IMR-90 (cell line): ENCODE measurements at regions not wholly inside any gene's neighbourhood (a gene's known extent, or its start where the extent isn't known, plus 50 kb on each side); places are given as distances from the start of the nearest gene placed in this dataset.

Experiments
- ATAC-seq: fragments of 200-7000 bp; cut with Tn5 transposase; 2 replicates; pipeline ENCODE4 v1.9.1; 2020; ENCODE audit warnings: low read depth, mild to moderate bottlenecking, moderate library complexity
- BruUV-seq: library from RNA; stranded (reverse); fragments of 400-500 nt; replicated peaks from 2 replicates; lab custom pipeline; 2021; lab: Mats Ljungman, UMichigan
- CTCF ChIA-PET: fragments of 300-600 bp; formaldehyde crosslinking; extraction: SDS; loops from one replicate; lab custom pipeline; 2021; ENCODE audit warnings: antibody characterized with exemption; lab: Yijun Ruan, JAX
- POLR2A ChIA-PET: fragments of 300-600 bp; sonication (Branson Sonifier 250); formaldehyde crosslinking; loops from one replicate; lab custom pipeline; 2022; ENCODE audit warnings: antibody characterized with exemption; ENCODE audit not compliant: unreplicated experiment; lab: Charles Lee
- DNase-seq: peaks from one replicate; pipeline ENCODE4 v3.0.0; 2013
- H2AFZ ChIP-seq: replicated peaks from 2 replicates; pipeline ENCODE3; 2013; ENCODE audit warnings: low read length, mild to moderate bottlenecking; ENCODE audit not compliant: poor library complexity
- H2AK5ac ChIP-seq: 2 replicates; pipeline ENCODE4 v1.6.1; 2013; ENCODE audit warnings: low read depth, low read length, inconsistent platforms
- H2AK9ac ChIP-seq: replicated peaks from 2 replicates; pipeline ENCODE3; 2013; ENCODE audit warnings: mild to moderate bottlenecking, low read depth, low read length, moderate library complexity; ENCODE audit not compliant: poor library complexity
- H2BK120ac ChIP-seq: 2 replicates; pipeline ENCODE4 v1.6.1; 2013; ENCODE audit warnings: low read depth, low read length, inconsistent platforms
- H2BK15ac ChIP-seq: 3 replicates; pipeline ENCODE4 v1.6.1; 2013; ENCODE audit warnings: low read depth, low read length, inconsistent platforms
- H2BK20ac ChIP-seq: 2 replicates; pipeline ENCODE4 v1.6.1; 2013; ENCODE audit warnings: low read depth, mild to moderate bottlenecking, inconsistent platforms, low read length, moderate library complexity
- H2BK5ac ChIP-seq: 2 replicates; pipeline ENCODE4 v1.6.1; 2013; ENCODE audit warnings: mild to moderate bottlenecking, low read depth, low read length, inconsistent platforms; ENCODE audit not compliant: poor library complexity, severe bottlenecking
- H3K14ac ChIP-seq: replicated peaks from 2 replicates; pipeline ENCODE4 v1.6.1; 2013; ENCODE audit warnings: low read depth, low read length, inconsistent platforms
- H3K18ac ChIP-seq: 2 replicates; pipeline ENCODE4 v1.6.1; 2013; ENCODE audit warnings: low read depth, low read length, control low read depth
- H3K23ac ChIP-seq: 2 replicates; pipeline ENCODE4 v1.6.1; 2013; ENCODE audit warnings: low read depth, low read length, inconsistent platforms
- H3K27ac ChIP-seq: 2 replicates; pipeline ENCODE4 v1.5.1; 2013; ENCODE audit warnings: mild to moderate bottlenecking, control low read depth, low read length; ENCODE audit not compliant: insufficient read depth
- H3K27me3 ChIP-seq: 2 replicates; pipeline ENCODE4 v1.6.1; 2013; ENCODE audit warnings: low read length; ENCODE audit not compliant: control insufficient read depth, insufficient read depth
- H3K36me3 ChIP-seq: 2 replicates; pipeline ENCODE4 v1.6.1; 2013; ENCODE audit warnings: low read length, mixed read lengths; ENCODE audit not compliant: control insufficient read depth, insufficient read depth
- H3K4ac ChIP-seq: 2 replicates; pipeline ENCODE4 v1.6.1; 2013; ENCODE audit warnings: low read depth, low read length, inconsistent platforms
- H3K4me1 ChIP-seq: 2 replicates; pipeline ENCODE4 v1.6.1; 2013; ENCODE audit warnings: low read length, mixed read lengths; ENCODE audit not compliant: control insufficient read depth, insufficient read depth
- H3K4me2 ChIP-seq: 2 replicates; pipeline ENCODE4 v1.6.1; 2013; ENCODE audit warnings: low read depth, mild to moderate bottlenecking, control low read depth, low read length, moderate library complexity
- H3K4me3 ChIP-seq: 2 replicates; pipeline ENCODE4 v1.5.1; 2013; ENCODE audit warnings: low read depth, mild to moderate bottlenecking, control low read depth, low read length, moderate library complexity; ENCODE audit not compliant: insufficient read depth
- H3K56ac ChIP-seq: 2 replicates; pipeline ENCODE4 v1.6.1; 2013; ENCODE audit warnings: low read length, inconsistent platforms; ENCODE audit not compliant: insufficient read depth; ENCODE audit errors: extremely low read depth
- H3K79me1 ChIP-seq, 2 experiments: 2 replicates each; pipeline ENCODE4 v1.6.1; 2013; ENCODE audit warnings: low read length in 2 of 2, inconsistent platforms in 1 of 2, low read depth in 1 of 2
- H3K9ac ChIP-seq: 2 replicates; pipeline ENCODE4 v1.6.1; 2013; ENCODE audit warnings: low read depth, low read length, control low read depth
- H3K9me1 ChIP-seq: 2 replicates; pipeline ENCODE4 v1.6.1; 2013; ENCODE audit warnings: low read length, inconsistent platforms; ENCODE audit not compliant: insufficient read depth
- H3K9me3 ChIP-seq: 2 replicates; pipeline ENCODE4 v1.6.1; 2013; ENCODE audit warnings: low read length; ENCODE audit not compliant: control insufficient read depth, insufficient read depth
- H4K20me1 ChIP-seq: 2 replicates; pipeline ENCODE4 v1.6.1; 2013; ENCODE audit warnings: low read length, inconsistent platforms; ENCODE audit not compliant: insufficient read depth
- H4K5ac ChIP-seq: 2 replicates; pipeline ENCODE4 v1.6.1; 2013; ENCODE audit warnings: mild to moderate bottlenecking, low read depth, low read length, control low read depth
- H4K8ac ChIP-seq, 2 experiments: 2 replicates each; pipeline ENCODE4 v1.6.1; 2013; ENCODE audit warnings: low read depth in 2 of 2, low read length in 2 of 2, control low read depth in 1 of 2, inconsistent platforms in 1 of 2
- H4K91ac ChIP-seq: 2 replicates; pipeline ENCODE4 v1.6.1; 2013; ENCODE audit warnings: low read depth, low read length, inconsistent platforms; ENCODE audit not compliant: insufficient read depth
- BHLHE40 ChIP-seq: fragments of 150-350 bp; IDR thresholded peaks from 2 replicates; pipeline ENCODE4 v1.6.1; 2016; ENCODE audit warnings: mild to moderate bottlenecking, low read depth, low read length
- CEBPB ChIP-seq: IDR thresholded peaks from 2 replicates; pipeline ENCODE4 v1.6.1; 2012; ENCODE audit warnings: low read depth, low read length, improper control_type of control experiment
- FOS ChIP-seq: fragments of 150-350 bp; IDR thresholded peaks from 2 replicates; pipeline ENCODE4 v1.6.1; 2016; ENCODE audit warnings: low read depth, low read length
- MAFK ChIP-seq: IDR thresholded peaks from 2 replicates; pipeline ENCODE4 v1.6.1; 2012; ENCODE audit warnings: low read depth, low read length, improper control_type of control experiment
- MAZ ChIP-seq: IDR thresholded peaks from 2 replicates; pipeline ENCODE4 v1.6.1; 2012; ENCODE audit warnings: low read depth, mild to moderate bottlenecking, low read length, improper control_type of control experiment, moderate library complexity, borderline replicate concordance
- MXI1 ChIP-seq: IDR thresholded peaks from 2 replicates; pipeline ENCODE4 v1.6.1; 2012; ENCODE audit warnings: low read depth, mild to moderate bottlenecking, low read length, moderate library complexity, borderline replicate concordance
- POLR2A ChIP-seq: IDR thresholded peaks from 2 replicates; pipeline ENCODE4 v1.6.1; 2012; ENCODE audit warnings: mild to moderate bottlenecking, low read depth, low read length
- RAD21 ChIP-seq: IDR thresholded peaks from 2 replicates; pipeline ENCODE4 v1.6.1; 2012; ENCODE audit warnings: low read length, improper control_type of control experiment
- RCOR1 ChIP-seq: IDR thresholded peaks from 2 replicates; pipeline ENCODE4 v1.6.1; 2012; ENCODE audit warnings: mild to moderate bottlenecking, low read length, improper control_type of control experiment; ENCODE audit not compliant: insufficient replicate concordance
- SMC3 ChIP-seq: fragments of 150-350 bp; IDR thresholded peaks from 2 replicates; pipeline ENCODE4 v1.6.1; 2016; ENCODE audit warnings: low read depth, mild to moderate bottlenecking, antibody characterized with exemption, low read length, moderate library complexity
- WGBS, 2 experiments: methylation state at CpG; one replicate each; pipeline versions ENCODE4 v1.1.5 to v1.1.7; 2013; ENCODE audit warnings: missing lambda C conversion rate in 2 of 2; ENCODE audit not compliant: insufficient read length in 1 of 2; ENCODE audit errors: extremely low coverage in 2 of 2; 5-methylcytosine and 5-hydroxymethylcytosine counted together
- dilution Hi-C: fragments of 300-500 bp; cut with HindIII; formaldehyde crosslinking; loops from one replicate; pipeline ENCODE4 v1.14.3; 2018; ENCODE audit warnings: low sequenced_read_pairs; ENCODE audit not compliant: unreplicated experiment
- in situ Hi-C: fragments of 300-500 bp; cut with MboI; formaldehyde crosslinking; loops from 3 replicates; pipeline ENCODE4 v1.14.3; 2019; ENCODE audit warnings: low sequenced_read_pairs, inconsistent platforms, mixed read lengths
- intact Hi-C: fragments of 100-400 bp; cut with micrococcal nuclease; formaldehyde crosslinking; loops from 2 replicates; pipeline ENCODE4 v1.10.0; 2022
- TF ChIP-seq, protein P1 (sequence below): conservative IDR thresholded peaks from 2 replicates; pipeline ENCODE4 v1.5.1; 2012; ENCODE audit warnings: mild to moderate bottlenecking, low read depth, low read length, improper control_type of control experiment
- TF ChIP-seq, protein P2 (sequence below): fragments of 150-350 bp; IDR thresholded peaks from 2 replicates; pipeline ENCODE4 v1.6.1; 2016; ENCODE audit warnings: low read depth, mild to moderate bottlenecking, low read length, moderate library complexity, borderline replicate concordance
- TF ChIP-seq, protein P3 (sequence below): fragments of 150-350 bp; IDR thresholded peaks from 2 replicates; pipeline ENCODE4 v1.6.1; 2017; ENCODE audit warnings: mild to moderate bottlenecking, antibody characterized with exemption, low read length, low read depth

DNA sequence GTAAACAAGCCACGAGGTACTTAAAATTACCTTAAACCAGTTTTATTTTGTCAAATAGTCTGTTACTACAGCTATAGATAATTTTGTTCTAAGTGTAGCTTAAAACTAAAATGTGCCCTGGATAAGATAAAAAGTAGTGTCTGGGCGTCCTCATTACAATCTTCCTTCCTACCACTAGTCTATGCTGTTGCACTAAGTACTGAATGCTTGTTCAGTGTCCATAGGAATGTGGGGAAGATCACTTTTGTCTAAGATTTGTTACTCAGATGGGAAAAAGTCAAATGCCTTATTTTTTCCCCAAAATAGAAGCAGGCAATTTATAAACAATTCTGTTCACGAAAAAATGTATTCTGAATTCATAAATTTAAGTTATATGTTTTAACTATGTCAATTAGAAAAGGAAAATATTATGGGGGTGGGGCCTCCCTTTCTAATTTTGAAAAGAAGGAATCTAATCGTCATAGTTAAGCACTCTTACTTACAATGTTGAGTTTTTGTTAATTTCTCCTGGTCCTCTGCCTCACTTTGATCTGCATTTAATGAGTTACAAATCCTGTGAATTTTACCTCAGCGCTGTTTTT, 140.4 kb upstream of the VRK2 start:
- Histone ChIP-seq H3K14ac (no peak overlapping the region), H3K18ac (no peak overlapping the region), H2AK9ac (no peak overlapping the region), H4K8ac (no peak overlapping the region), H3K4me2 (no peak overlapping the region), H3K4me3 (no peak overlapping the region), H3K27ac (no peak overlapping the region), H2BK5ac (no peak overlapping the region), H3K27me3 (no peaks in the 10 kb centered on the region), H2BK120ac (no peak overlapping the region), H3K4ac (no peak overlapping the region), H3K9me3 (no peaks in the 10 kb centered on the region), H4K20me1 (no peaks in the 10 kb centered on the region), H3K9ac (no peak overlapping the region), H3K56ac (no peak overlapping the region), H3K9me1 (no peaks in the 10 kb centered on the region), H3K36me3 (no peaks in the 10 kb centered on the region), H2AFZ (no peak overlapping the region), H2BK20ac (no peak overlapping the region), H3K23ac (no peak overlapping the region), H2AK5ac (no peak overlapping the region), H3K79me1 (no peaks in the 10 kb centered on the region), H2BK15ac (no peak overlapping the region), H4K5ac (no peak overlapping the region), H4K91ac (no peak overlapping the region), H3K4me1 (no peaks in the 10 kb centered on the region)
- WGBS, 2 experiments, result no CpG with 5 or more reads among the region's 5 CpGs
- peak; percentile 99 for ATAC-seq
- BruUV-seq, result no TSS peak
- dilution Hi-C loops, result no loop called here
- TF ChIP-seq BHLHE40 (no peak), RCOR1 (no peak), MXI1 (no peak), SMC3 (peak; percentile 92), POLR2A (0 out of 2 replicates have a peak, but pooled peaks have one; percentile 40), CEBPB (no peak), MAZ (no peak), FOS (no peak), MAFK (no peak), RAD21 (peak; percentile 97)
- TF ChIP-seq, protein P1, sequence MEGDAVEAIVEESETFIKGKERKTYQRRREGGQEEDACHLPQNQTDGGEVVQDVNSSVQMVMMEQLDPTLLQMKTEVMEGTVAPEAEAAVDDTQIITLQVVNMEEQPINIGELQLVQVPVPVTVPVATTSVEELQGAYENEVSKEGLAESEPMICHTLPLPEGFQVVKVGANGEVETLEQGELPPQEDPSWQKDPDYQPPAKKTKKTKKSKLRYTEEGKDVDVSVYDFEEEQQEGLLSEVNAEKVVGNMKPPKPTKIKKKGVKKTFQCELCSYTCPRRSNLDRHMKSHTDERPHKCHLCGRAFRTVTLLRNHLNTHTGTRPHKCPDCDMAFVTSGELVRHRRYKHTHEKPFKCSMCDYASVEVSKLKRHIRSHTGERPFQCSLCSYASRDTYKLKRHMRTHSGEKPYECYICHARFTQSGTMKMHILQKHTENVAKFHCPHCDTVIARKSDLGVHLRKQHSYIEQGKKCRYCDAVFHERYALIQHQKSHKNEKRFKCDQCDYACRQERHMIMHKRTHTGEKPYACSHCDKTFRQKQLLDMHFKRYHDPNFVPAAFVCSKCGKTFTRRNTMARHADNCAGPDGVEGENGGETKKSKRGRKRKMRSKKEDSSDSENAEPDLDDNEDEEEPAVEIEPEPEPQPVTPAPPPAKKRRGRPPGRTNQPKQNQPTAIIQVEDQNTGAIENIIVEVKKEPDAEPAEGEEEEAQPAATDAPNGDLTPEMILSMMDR, result peak; percentile 92
- TF ChIP-seq, protein P2, sequence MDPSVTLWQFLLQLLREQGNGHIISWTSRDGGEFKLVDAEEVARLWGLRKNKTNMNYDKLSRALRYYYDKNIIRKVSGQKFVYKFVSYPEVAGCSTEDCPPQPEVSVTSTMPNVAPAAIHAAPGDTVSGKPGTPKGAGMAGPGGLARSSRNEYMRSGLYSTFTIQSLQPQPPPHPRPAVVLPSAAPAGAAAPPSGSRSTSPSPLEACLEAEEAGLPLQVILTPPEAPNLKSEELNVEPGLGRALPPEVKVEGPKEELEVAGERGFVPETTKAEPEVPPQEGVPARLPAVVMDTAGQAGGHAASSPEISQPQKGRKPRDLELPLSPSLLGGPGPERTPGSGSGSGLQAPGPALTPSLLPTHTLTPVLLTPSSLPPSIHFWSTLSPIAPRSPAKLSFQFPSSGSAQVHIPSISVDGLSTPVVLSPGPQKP, result no peak
- TF ChIP-seq, protein P3, sequence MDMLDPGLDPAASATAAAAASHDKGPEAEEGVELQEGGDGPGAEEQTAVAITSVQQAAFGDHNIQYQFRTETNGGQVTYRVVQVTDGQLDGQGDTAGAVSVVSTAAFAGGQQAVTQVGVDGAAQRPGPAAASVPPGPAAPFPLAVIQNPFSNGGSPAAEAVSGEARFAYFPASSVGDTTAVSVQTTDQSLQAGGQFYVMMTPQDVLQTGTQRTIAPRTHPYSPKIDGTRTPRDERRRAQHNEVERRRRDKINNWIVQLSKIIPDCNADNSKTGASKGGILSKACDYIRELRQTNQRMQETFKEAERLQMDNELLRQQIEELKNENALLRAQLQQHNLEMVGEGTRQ, result no peak
- ChIA-PET POLR2A (no interaction called here), CTCF (interaction anchor here (0.6 to 1.2 kb wide), 8 partner anchors 22 to 774 kb away, joined by 3 to 4 read pairs (median 3); no protein-coding TSS in a partner anchor)
- in situ Hi-C loops, result loop anchor here (10.0 kb wide), 1 partner anchor 529 kb away; no protein-coding TSS in a partner anchor
- intact Hi-C loops, result loop anchor here (1.0 to 10.0 kb wide), 10 partner anchors 140 to 775 kb away; partner anchors contain the start of genes FANCL and VRK2
- DNase-seq, result peak; percentile 69
